CD4-positive, alpha-beta T cell (primary cell): ENCODE measurements at regions not wholly inside any gene's neighbourhood (a gene's known extent, or its start where the extent isn't known, plus 50 kb on each side); places are given as distances from the start of the nearest gene placed in this dataset.

Experiments
- ATAC-seq: fragments of 200-7000 bp; cut with Tn5 transposase; one replicate; pipeline ENCODE4 v1.10.0; 2022; ENCODE audit warnings: mild to moderate bottlenecking; ENCODE audit not compliant: poor library complexity
- CTCF ChIA-PET: fragments of 350-600 bp; sonication (Branson Sonifier 250); formaldehyde crosslinking; loops from one replicate; lab custom pipeline; 2021; ENCODE audit warnings: antibody characterized with exemption, inconsistent platforms; lab: Charles Lee
- POLR2A ChIA-PET: fragments of 350-600 bp; sonication (Branson Sonifier 250); formaldehyde crosslinking; loops from one replicate; lab custom pipeline; 2021; ENCODE audit warnings: antibody characterized with exemption, inconsistent platforms; lab: Charles Lee
- DNase-seq, 14 experiments: peaks; one replicate each; pipeline ENCODE4 v3.0.0-alpha.2; 2013 to 2020; ENCODE audit warnings: mixed read lengths in 2 of 14
- H3K27ac ChIP-seq, 2 donors: one replicate each; pipeline versions ENCODE4 v1.5.1 to v1.7.0; 2013; ENCODE audit warnings: low read length in 2 of 2, low read depth in 1 of 2, mild to moderate bottlenecking in 1 of 2
- H3K27me3 ChIP-seq, 2 experiments: 1 replicate in 1 of 2; 2 replicates in 1 of 2; pipeline versions ENCODE4 v1.6.1 to v1.7.0; 2013; ENCODE audit warnings: low read length in 2 of 2, control low read depth in 1 of 2, mild to moderate bottlenecking in 1 of 2, moderate library complexity in 1 of 2; ENCODE audit not compliant: insufficient read depth in 2 of 2, control insufficient read depth in 1 of 2
- H3K36me3 ChIP-seq: one replicate; pipeline ENCODE4 v1.6.1; 2013; ENCODE audit warnings: low read length, control low read depth; ENCODE audit not compliant: insufficient read depth
- H3K4me1 ChIP-seq: one replicate; pipeline ENCODE4 v1.6.1; 2013; ENCODE audit warnings: low read length, control low read depth; ENCODE audit not compliant: insufficient read depth
- H3K4me3 ChIP-seq: one replicate; pipeline ENCODE4 v1.5.1; 2013; ENCODE audit warnings: mild to moderate bottlenecking, low read length, moderate library complexity
- H3K9me3 ChIP-seq, 2 experiments: 1 replicate in 1 of 2; 2 replicates in 1 of 2; pipeline versions ENCODE4 v1.6.1 to v1.7.0; 2013; ENCODE audit warnings: low read length in 2 of 2, mild to moderate bottlenecking in 2 of 2, control low read depth in 1 of 2, moderate library complexity in 1 of 2; ENCODE audit not compliant: control insufficient read depth in 1 of 2, insufficient read depth in 1 of 2
- H3K27ac Mint-ChIP-seq: one replicate; pipeline ENCODE4 v1.8.0; 2020; ENCODE audit warnings: mixed read lengths
- H3K27me3 Mint-ChIP-seq: one replicate; pipeline ENCODE4 v1.8.0; 2021; ENCODE audit warnings: mixed read lengths
- H3K36me3 Mint-ChIP-seq: one replicate; pipeline ENCODE4 v1.8.0; 2021; ENCODE audit warnings: low read depth, mixed read lengths
- H3K4me1 Mint-ChIP-seq: one replicate; pipeline ENCODE4 v1.8.0; 2021; ENCODE audit warnings: low read depth, mixed read lengths
- H3K4me3 Mint-ChIP-seq: one replicate; pipeline ENCODE4 v1.8.0; 2020; ENCODE audit warnings: mild to moderate bottlenecking, mixed read lengths
- H3K9me3 Mint-ChIP-seq: one replicate; pipeline ENCODE4 v1.8.0; 2020; ENCODE audit warnings: mixed read lengths
- intact Hi-C, 2 experiments: fragments of 100-400 bp; cut with DNase I in 1 of 2; cut with micrococcal nuclease in 1 of 2; formaldehyde crosslinking; loops; one replicate each; pipeline versions ENCODE4 v1.15.1 to v1.9.0; 2023 to 2025; cut with DNase I, micrococcal nuclease
- TF ChIP-seq, protein P1 (sequence below): fragments of 200-600 bp; IDR thresholded peaks from one replicate; pipeline ENCODE4 v1.8.0; 2022; ENCODE audit warnings: antibody characterized with exemption, mild to moderate bottlenecking

DNA sequence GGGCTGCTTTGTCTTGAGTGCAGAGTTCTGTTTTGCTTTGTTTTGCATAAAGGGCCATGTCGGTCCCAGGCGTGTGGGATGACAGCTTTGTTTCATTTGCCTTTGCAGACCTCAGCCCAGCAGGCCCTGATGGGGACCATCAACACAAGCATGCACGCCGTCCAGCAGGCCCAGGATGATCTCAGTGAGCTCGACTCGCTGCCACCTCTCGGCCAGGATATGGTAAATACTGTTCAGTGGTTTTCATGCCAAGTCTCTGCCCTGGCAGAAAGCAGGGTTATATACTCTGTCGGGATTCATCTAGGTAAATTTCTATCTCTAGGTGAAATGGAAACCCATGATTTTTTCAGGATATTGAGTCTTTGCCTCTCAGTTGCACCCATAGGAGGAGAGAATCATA is 343.9 kb upstream of the TPM1 start:
- no peak for ATAC-seq
- ChIA-PET POLR2A (no interaction called here), CTCF (no interaction called here)
- intact Hi-C loops: no loop called here
- Histone ChIP-seq H3K4me1 (no peaks in the 10 kb centered on the region), H3K4me3 (no peak overlapping the region), H3K36me3 (no peaks in the 10 kb centered on the region), H3K9me3 (no peaks in the 10 kb centered on the region), H3K27ac (no peak overlapping the region), H3K27me3 (no peaks in the 10 kb centered on the region)
- Mint-ChIP-seq H3K4me1 (no peaks in the 10 kb centered on the region), H3K4me3 (no peak overlapping the region), H3K27me3 (no peaks in the 10 kb centered on the region), H3K27ac (no peak overlapping the region), H3K36me3 (no peaks in the 10 kb centered on the region), H3K9me3 (no peaks in the 10 kb centered on the region)
- no peak for DNase-seq
- TF ChIP-seq, protein P1, sequence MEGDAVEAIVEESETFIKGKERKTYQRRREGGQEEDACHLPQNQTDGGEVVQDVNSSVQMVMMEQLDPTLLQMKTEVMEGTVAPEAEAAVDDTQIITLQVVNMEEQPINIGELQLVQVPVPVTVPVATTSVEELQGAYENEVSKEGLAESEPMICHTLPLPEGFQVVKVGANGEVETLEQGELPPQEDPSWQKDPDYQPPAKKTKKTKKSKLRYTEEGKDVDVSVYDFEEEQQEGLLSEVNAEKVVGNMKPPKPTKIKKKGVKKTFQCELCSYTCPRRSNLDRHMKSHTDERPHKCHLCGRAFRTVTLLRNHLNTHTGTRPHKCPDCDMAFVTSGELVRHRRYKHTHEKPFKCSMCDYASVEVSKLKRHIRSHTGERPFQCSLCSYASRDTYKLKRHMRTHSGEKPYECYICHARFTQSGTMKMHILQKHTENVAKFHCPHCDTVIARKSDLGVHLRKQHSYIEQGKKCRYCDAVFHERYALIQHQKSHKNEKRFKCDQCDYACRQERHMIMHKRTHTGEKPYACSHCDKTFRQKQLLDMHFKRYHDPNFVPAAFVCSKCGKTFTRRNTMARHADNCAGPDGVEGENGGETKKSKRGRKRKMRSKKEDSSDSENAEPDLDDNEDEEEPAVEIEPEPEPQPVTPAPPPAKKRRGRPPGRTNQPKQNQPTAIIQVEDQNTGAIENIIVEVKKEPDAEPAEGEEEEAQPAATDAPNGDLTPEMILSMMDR: no peak

DNA sequence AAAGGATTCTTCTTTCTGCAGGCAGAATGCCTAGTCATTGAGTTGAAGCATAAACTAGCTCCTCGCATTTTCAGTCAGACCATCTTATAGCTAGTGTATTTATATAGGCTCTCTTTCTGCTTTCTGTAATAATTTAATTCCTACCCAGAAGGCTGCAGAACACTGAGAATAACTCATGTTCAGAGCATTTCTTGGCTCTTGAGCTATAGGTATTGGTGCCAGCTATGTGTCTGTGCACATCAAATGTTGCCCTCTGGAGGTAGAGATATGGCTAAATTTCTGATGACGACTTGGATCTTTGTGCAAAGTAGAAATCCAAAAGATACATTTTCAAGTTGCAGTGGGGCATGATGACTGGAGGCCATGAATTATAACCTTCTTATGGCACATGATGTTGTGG is 336.2 kb upstream of the TPM1 start:
- H3K36me3 ChIP-seq: no peaks in the 10 kb centered on the region
- H3K9me3 ChIP-seq: no peaks in the 10 kb centered on the region
- Mint-ChIP-seq H3K4me1 (no peaks in the 10 kb centered on the region), H3K27me3 (no peaks in the 10 kb centered on the region), H3K9me3 (no peaks in the 10 kb centered on the region), H3K27ac (no peak overlapping the region), H3K4me3 (no peak overlapping the region), H3K36me3 (no peaks in the 10 kb centered on the region)
- H3K27ac ChIP-seq: no peak overlapping the region
- no peaks in the 10 kb centered on the region for H3K27me3 ChIP-seq
- ChIA-PET CTCF (no interaction called here), POLR2A (no interaction called here)
- no peaks in the 10 kb centered on the region for H3K4me1 ChIP-seq
- TF ChIP-seq, protein P1: no peak
- ATAC-seq (no peak), DNase-seq (no peak)
- intact Hi-C loops: no loop called here
- H3K4me3 ChIP-seq: no peak overlapping the region

GRCh38 chr15:62708470-62708869 is 334.1 kb upstream of the TPM1 start:
- Histone ChIP-seq H3K27me3 (no peaks in the 10 kb centered on the region), H3K36me3 (no peaks in the 10 kb centered on the region), H3K4me3 (no peak overlapping the region), H3K9me3 (no peaks in the 10 kb centered on the region), H3K27ac (no peak overlapping the region), H3K4me1 (no peaks in the 10 kb centered on the region)
- TF ChIP-seq, protein P1: no peak
- intact Hi-C loops: no loop called here
- H3K27ac Mint-ChIP-seq: no peak overlapping the region
- no peaks in the 10 kb centered on the region for H3K36me3 Mint-ChIP-seq
- ChIA-PET CTCF (no interaction called here), POLR2A (no interaction called here)
- H3K27me3 Mint-ChIP-seq: no peaks in the 10 kb centered on the region
- no peaks in the 10 kb centered on the region for H3K9me3 Mint-ChIP-seq
- no peak for ATAC-seq
- DNase-seq: no peak
- no peak overlapping the region for H3K4me3 Mint-ChIP-seq
- H3K4me1 Mint-ChIP-seq: no peaks in the 10 kb centered on the region
